ENCODE measurements at regions not wholly inside any gene's neighbourhood (a gene's known extent, or its start where the extent isn't known, plus 50 kb on each side); places are given as distances from the start of the nearest gene placed in this dataset.
"Not testable (repeated sequence)": the region's sequence is repeated elsewhere in the genome, so short reads cannot be mapped to it uniquely, and the experiment has no call there.

DNA sequence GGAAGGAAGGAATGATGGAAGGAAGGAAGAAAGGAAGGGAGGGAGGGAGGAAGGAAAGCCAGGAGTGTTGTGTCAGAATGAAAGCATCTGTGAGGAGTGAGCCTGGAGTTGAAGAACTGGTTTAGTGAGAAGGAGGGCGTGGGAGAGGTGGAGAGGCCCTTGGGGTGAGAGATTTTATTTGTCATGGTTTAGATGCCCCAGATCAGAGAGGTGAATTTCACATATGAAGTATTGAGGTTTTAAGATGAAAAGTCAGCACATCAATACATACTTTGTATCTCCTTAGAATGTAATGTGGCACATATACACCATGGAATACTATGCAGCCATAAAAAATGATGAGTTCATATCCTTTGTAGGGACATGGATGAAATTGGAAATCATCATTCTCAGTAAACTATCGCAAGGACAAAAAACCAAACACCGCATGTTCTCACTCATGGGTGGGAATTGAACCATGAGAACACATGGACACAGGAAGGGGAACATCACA lies 222.3 kb upstream of the ECI2 start:
- H3K36me3 ChIP-seq (ENCODE audit: control insufficient read depth in 4 of 4, insufficient read depth in 4 of 4, low read length in 3 of 4); H3K9me3 ChIP-seq (ENCODE audit: control extremely low read depth in 1 of 5, control insufficient read depth in 4 of 5, insufficient read depth in 2 of 5, low read depth in 1 of 5, low read length in 4 of 5); H3K4me1 ChIP-seq (ENCODE audit: control extremely low read depth in 1 of 4, control insufficient read depth in 4 of 4, insufficient read depth in 4 of 4, low read length in 3 of 4); H3K27ac ChIP-seq (ENCODE audit: insufficient read depth in 1 of 2, low read depth in 1 of 2, low read length in 2 of 2, poor library complexity in 1 of 2, severe bottlenecking in 2 of 2); DNase-seq; H3K27me3 ChIP-seq (replicated peaks in 2 of 5; ENCODE audit: control insufficient read depth in 4 of 5, insufficient read depth in 5 of 5, low read length in 4 of 5); CTCF ChIA-PET; H3K4me3 ChIP-seq (ENCODE audit: control insufficient read depth in 1 of 7, extremely low read depth in 1 of 7, insufficient read depth in 4 of 7, low read depth in 2 of 7, low read length in 6 of 7); POLR2A ChIA-PET: not testable (repeated sequence)
- no CpG with 5 or more reads among the region's 3 CpGs for WGBS (ENCODE audit: insufficient coverage)

GRCh38 chr6:4356899-4357659 lies 221.7 kb upstream of the ECI2 start:
- Histone ChIP-seq H3K4me3 (ENCODE audit: control insufficient read depth in 1 of 7, extremely low read depth in 1 of 7, insufficient read depth in 4 of 7, low read depth in 2 of 7, low read length in 6 of 7) (no peak overlapping the region), H3K27me3 (replicated peaks in 2 of 5; ENCODE audit: control insufficient read depth in 4 of 5, insufficient read depth in 5 of 5, low read length in 4 of 5) (no peaks in the 10 kb centered on the region), H3K36me3 (ENCODE audit: control insufficient read depth in 4 of 4, insufficient read depth in 4 of 4, low read length in 3 of 4) (no peaks in the 10 kb centered on the region), H3K4me1 (ENCODE audit: control extremely low read depth in 1 of 4, control insufficient read depth in 4 of 4, insufficient read depth in 4 of 4, low read length in 3 of 4) (no peaks in the 10 kb centered on the region), H3K9me3 (ENCODE audit: control extremely low read depth in 1 of 5, control insufficient read depth in 4 of 5, insufficient read depth in 2 of 5, low read depth in 1 of 5, low read length in 4 of 5) (peaks cover 0 to 4% (median 2%) of the 10 kb centered on the region in 5 experiments), H3K27ac (ENCODE audit: insufficient read depth in 1 of 2, low read depth in 1 of 2, low read length in 2 of 2, poor library complexity in 1 of 2, severe bottlenecking in 2 of 2) (no peak overlapping the region)
- ChIA-PET POLR2A (no interaction called here), CTCF (no interaction called here)
- DNase-seq, result no peak
- WGBS (ENCODE audit: insufficient coverage), result 91% methylated on average over 7 of the region's 7 CpGs

DNA sequence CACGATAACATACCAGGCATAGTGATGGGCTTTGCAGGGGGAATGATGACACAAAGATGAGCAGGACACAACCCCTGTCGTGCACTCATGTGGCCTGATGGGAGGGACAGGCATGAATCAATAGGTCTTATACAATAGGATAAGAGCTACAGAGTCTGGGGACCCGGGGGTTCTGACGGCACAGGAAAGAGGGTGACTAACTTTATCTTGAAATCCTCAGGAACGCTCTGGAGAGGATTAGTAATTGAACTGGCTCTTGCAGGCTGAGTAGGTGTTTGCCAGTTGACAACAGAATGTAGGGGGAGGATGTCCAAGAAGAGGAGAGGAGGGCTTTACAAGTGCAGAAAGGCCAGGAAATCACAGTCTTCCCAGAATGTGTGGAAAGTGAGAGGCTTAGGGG lies 219.9 kb upstream of the ECI2 start:
- Histone ChIP-seq H3K36me3 (ENCODE audit: control insufficient read depth in 4 of 4, insufficient read depth in 4 of 4, low read length in 3 of 4) (no peaks in the 10 kb centered on the region), H3K4me1 (ENCODE audit: control extremely low read depth in 1 of 4, control insufficient read depth in 4 of 4, insufficient read depth in 4 of 4, low read length in 3 of 4) (peaks cover 0 to 4% (median 0%) of the 10 kb centered on the region in 4 experiments), H3K27ac (ENCODE audit: insufficient read depth in 1 of 2, low read depth in 1 of 2, low read length in 2 of 2, poor library complexity in 1 of 2, severe bottlenecking in 2 of 2) (no peak overlapping the region), H3K9me3 (ENCODE audit: control extremely low read depth in 1 of 5, control insufficient read depth in 4 of 5, insufficient read depth in 2 of 5, low read depth in 1 of 5, low read length in 4 of 5) (peaks cover 0 to 4% (median 2%) of the 10 kb centered on the region in 5 experiments), H3K27me3 (replicated peaks in 2 of 5; ENCODE audit: control insufficient read depth in 4 of 5, insufficient read depth in 5 of 5, low read length in 4 of 5) (no peaks in the 10 kb centered on the region), H3K4me3 (ENCODE audit: control insufficient read depth in 1 of 7, extremely low read depth in 1 of 7, insufficient read depth in 4 of 7, low read depth in 2 of 7, low read length in 6 of 7) (no peak overlapping the region)
- WGBS (ENCODE audit: insufficient coverage), result 100% methylated on average over 5 of the region's 5 CpGs
- CTCF ChIA-PET, result no interaction called here
- POLR2A ChIA-PET, result no interaction called here
- no peak for DNase-seq

GRCh38 chr6:4354181-4354580 lies 218.8 kb upstream of the ECI2 start:
- Histone ChIP-seq H3K4me1 (ENCODE audit: control extremely low read depth in 1 of 4, control insufficient read depth in 4 of 4, insufficient read depth in 4 of 4, low read length in 3 of 4) (peaks cover 0 to 4% (median 0%) of the 10 kb centered on the region in 4 experiments), H3K9me3 (ENCODE audit: control extremely low read depth in 1 of 5, control insufficient read depth in 4 of 5, insufficient read depth in 2 of 5, low read depth in 1 of 5, low read length in 4 of 5) (peaks cover 0 to 4% (median 2%) of the 10 kb centered on the region in 5 experiments), H3K27me3 (replicated peaks in 2 of 5; ENCODE audit: control insufficient read depth in 4 of 5, insufficient read depth in 5 of 5, low read length in 4 of 5) (no peaks in the 10 kb centered on the region), H3K27ac (ENCODE audit: insufficient read depth in 1 of 2, low read depth in 1 of 2, low read length in 2 of 2, poor library complexity in 1 of 2, severe bottlenecking in 2 of 2) (no peak overlapping the region), H3K4me3 (ENCODE audit: control insufficient read depth in 1 of 7, extremely low read depth in 1 of 7, insufficient read depth in 4 of 7, low read depth in 2 of 7, low read length in 6 of 7) (no peak overlapping the region), H3K36me3 (ENCODE audit: control insufficient read depth in 4 of 4, insufficient read depth in 4 of 4, low read length in 3 of 4) (no peaks in the 10 kb centered on the region)
- ChIA-PET POLR2A (no interaction called here), CTCF (interaction anchor here (0.6 to 1.7 kb wide), 2 partner anchors 10 to 73 kb away, joined by 3 to 5 read pairs; no protein-coding TSS in a partner anchor)
- 100% methylated on average over 7 of the region's 7 CpGs for WGBS (ENCODE audit: insufficient coverage)
- DNase-seq, result no peak

DNA sequence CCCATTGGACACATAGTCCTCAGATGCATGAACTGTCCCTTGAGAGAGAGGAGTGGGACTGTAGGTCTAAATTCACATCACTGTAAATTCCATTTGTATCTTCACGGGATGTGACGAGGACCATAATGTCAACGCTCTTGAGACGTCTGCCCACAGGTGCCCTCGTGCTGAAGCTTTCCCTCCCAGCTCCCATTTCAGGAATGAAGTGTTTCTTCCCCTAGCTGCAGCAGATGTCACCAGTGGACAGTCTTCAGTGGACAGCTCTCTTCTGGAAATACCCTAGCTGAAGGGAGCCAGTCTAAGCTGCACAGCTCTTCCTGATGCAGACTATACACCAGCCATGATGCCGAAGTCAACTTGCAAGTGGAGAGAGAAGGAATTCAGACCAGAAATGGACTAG lies 217.4 kb upstream of the ECI2 start:
- H3K27ac ChIP-seq (ENCODE audit: insufficient read depth in 1 of 2, low read depth in 1 of 2, low read length in 2 of 2, poor library complexity in 1 of 2, severe bottlenecking in 2 of 2), result no peak overlapping the region
- H3K9me3 ChIP-seq (ENCODE audit: control extremely low read depth in 1 of 5, control insufficient read depth in 4 of 5, insufficient read depth in 2 of 5, low read depth in 1 of 5, low read length in 4 of 5), result peaks cover 0 to 4% (median 2%) of the 10 kb centered on the region in 5 experiments
- no peaks in the 10 kb centered on the region for H3K36me3 ChIP-seq (ENCODE audit: control insufficient read depth in 4 of 4, insufficient read depth in 4 of 4, low read length in 3 of 4)
- H3K4me1 ChIP-seq (ENCODE audit: control extremely low read depth in 1 of 4, control insufficient read depth in 4 of 4, insufficient read depth in 4 of 4, low read length in 3 of 4), result peaks cover 0 to 4% (median 0%) of the 10 kb centered on the region in 4 experiments
- H3K27me3 ChIP-seq (replicated peaks in 2 of 5; ENCODE audit: control insufficient read depth in 4 of 5, insufficient read depth in 5 of 5, low read length in 4 of 5), result no peaks in the 10 kb centered on the region
- ChIA-PET POLR2A (no interaction called here), CTCF (no interaction called here)
- H3K4me3 ChIP-seq (ENCODE audit: control insufficient read depth in 1 of 7, extremely low read depth in 1 of 7, insufficient read depth in 4 of 7, low read depth in 2 of 7, low read length in 6 of 7), result no peak overlapping the region
- DNase-seq, result no peak
- 97% methylated on average over 6 of the region's 6 CpGs for WGBS (ENCODE audit: insufficient coverage)

DNA sequence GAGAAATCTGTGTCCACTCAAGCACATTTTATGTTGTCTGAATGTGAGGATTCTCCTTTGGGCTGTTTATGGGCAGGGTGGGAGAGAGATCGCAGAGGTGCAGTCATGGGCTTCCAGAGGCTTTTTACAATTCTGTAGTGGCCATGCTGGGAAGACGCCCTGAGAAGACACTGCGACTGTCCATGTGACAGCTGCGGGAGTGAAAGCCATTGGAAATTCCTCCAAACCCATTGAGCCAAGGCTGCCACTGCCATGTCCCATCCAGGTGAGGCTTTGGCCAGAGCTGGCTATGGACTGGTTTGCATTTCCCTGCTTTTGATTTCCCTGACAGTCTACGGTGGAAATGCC lies 216.9 kb upstream of the ECI2 start:
- 92% methylated on average over 4 of the region's 5 CpGs for WGBS (ENCODE audit: insufficient coverage)
- CTCF ChIA-PET, result no interaction called here
- no peak overlapping the region for H3K27ac ChIP-seq (ENCODE audit: insufficient read depth in 1 of 2, low read depth in 1 of 2, low read length in 2 of 2, poor library complexity in 1 of 2, severe bottlenecking in 2 of 2)
- peaks cover 0 to 4% (median 2%) of the 10 kb centered on the region in 5 experiments for H3K9me3 ChIP-seq (ENCODE audit: control extremely low read depth in 1 of 5, control insufficient read depth in 4 of 5, insufficient read depth in 2 of 5, low read depth in 1 of 5, low read length in 4 of 5)
- peaks cover 0 to 4% (median 0%) of the 10 kb centered on the region in 4 experiments for H3K4me1 ChIP-seq (ENCODE audit: control extremely low read depth in 1 of 4, control insufficient read depth in 4 of 4, insufficient read depth in 4 of 4, low read length in 3 of 4)
- H3K36me3 ChIP-seq (ENCODE audit: control insufficient read depth in 4 of 4, insufficient read depth in 4 of 4, low read length in 3 of 4), result no peaks in the 10 kb centered on the region
- DNase-seq, result no peak
- POLR2A ChIA-PET, result no interaction called here
- H3K4me3 ChIP-seq (ENCODE audit: control insufficient read depth in 1 of 7, extremely low read depth in 1 of 7, insufficient read depth in 4 of 7, low read depth in 2 of 7, low read length in 6 of 7), result no peak overlapping the region
- no peaks in the 10 kb centered on the region for H3K27me3 ChIP-seq (replicated peaks in 2 of 5; ENCODE audit: control insufficient read depth in 4 of 5, insufficient read depth in 5 of 5, low read length in 4 of 5)

GRCh38 chr6:4351520-4352321 lies 216.3 kb upstream of the ECI2 start:
- Histone ChIP-seq H3K9me3 (ENCODE audit: control extremely low read depth in 1 of 5, control insufficient read depth in 4 of 5, insufficient read depth in 2 of 5, low read depth in 1 of 5, low read length in 4 of 5) (peaks cover 0 to 4% (median 2%) of the 10 kb centered on the region in 5 experiments), H3K4me1 (ENCODE audit: control extremely low read depth in 1 of 4, control insufficient read depth in 4 of 4, insufficient read depth in 4 of 4, low read length in 3 of 4) (peaks cover 0 to 4% (median 0%) of the 10 kb centered on the region in 4 experiments), H3K4me3 (ENCODE audit: control insufficient read depth in 1 of 7, extremely low read depth in 1 of 7, insufficient read depth in 4 of 7, low read depth in 2 of 7, low read length in 6 of 7) (no peak overlapping the region), H3K27ac (ENCODE audit: insufficient read depth in 1 of 2, low read depth in 1 of 2, low read length in 2 of 2, poor library complexity in 1 of 2, severe bottlenecking in 2 of 2) (no peak overlapping the region), H3K36me3 (ENCODE audit: control insufficient read depth in 4 of 4, insufficient read depth in 4 of 4, low read length in 3 of 4) (no peaks in the 10 kb centered on the region), H3K27me3 (replicated peaks in 2 of 5; ENCODE audit: control insufficient read depth in 4 of 5, insufficient read depth in 5 of 5, low read length in 4 of 5) (no peaks in the 10 kb centered on the region)
- DNase-seq, result no peak
- 96% methylated on average over 18 of the region's 21 CpGs for WGBS (ENCODE audit: insufficient coverage)
- ChIA-PET POLR2A (no interaction called here), CTCF (no interaction called here)
